HEK293T (cell line): ENCODE measurements at regions not wholly inside any gene's neighbourhood (a gene's known extent, or its start where the extent isn't known, plus 50 kb on each side); places are given as distances from the start of the nearest gene placed in this dataset.

Experiments used
- CTCF ChIA-PET: fragments of 350-600 bp; formaldehyde crosslinking; extraction: SDS; loops from one replicate; lab custom pipeline; 2021; ENCODE audit warnings: antibody characterized with exemption, inconsistent platforms; lab: Yijun Ruan, JAX
- POLR2A ChIA-PET: fragments of 350-600 bp; formaldehyde crosslinking; extraction: SDS; loops from one replicate; lab custom pipeline; 2020; ENCODE audit warnings: antibody characterized with exemption, inconsistent platforms; lab: Yijun Ruan, JAX
- DNase-seq: peaks from one replicate; pipeline ENCODE4 v3.0.0; 2012; ENCODE audit warnings: mixed read lengths; ENCODE audit errors: extremely low spot score
- ARNT ChIP-seq: fragments of 450-650 bp; IDR thresholded peaks from 2 replicates; pipeline ENCODE4 v1.6.1; 2017; ENCODE audit warnings: mild to moderate bottlenecking
- BHLHE40 ChIP-seq: fragments of 450-650 bp; IDR thresholded peaks from 2 replicates; pipeline ENCODE4 v1.6.1; 2016; ENCODE audit warnings: mild to moderate bottlenecking, moderate library complexity, borderline replicate concordance
- CTBP1 ChIP-seq: fragments of 450-650 bp; IDR thresholded peaks from 2 replicates; pipeline ENCODE4 v1.6.1; 2016; ENCODE audit warnings: borderline replicate concordance
- ELF4 ChIP-seq: fragments of 450-650 bp; IDR thresholded peaks from 2 replicates; pipeline ENCODE4 v1.6.1; 2017; ENCODE audit warnings: antibody characterized with exemption
- FOXA1 ChIP-seq: fragments of 450-650 bp; IDR thresholded peaks from 2 replicates; pipeline ENCODE4 v1.6.1; 2016; ENCODE audit warnings: mild to moderate bottlenecking
- FOXK2 ChIP-seq: fragments of 450-650 bp; IDR thresholded peaks from 2 replicates; pipeline ENCODE4 v1.6.1; 2016; ENCODE audit warnings: mild to moderate bottlenecking
- FOXM1 ChIP-seq: fragments of 450-650 bp; IDR thresholded peaks from 2 replicates; pipeline ENCODE4 v1.6.1; 2017; ENCODE audit warnings: mild to moderate bottlenecking, borderline replicate concordance
- HDGF ChIP-seq: fragments of 450-650 bp; IDR thresholded peaks from 2 replicates; pipeline ENCODE4 v1.6.1; 2017; ENCODE audit warnings: antibody characterized with exemption, borderline replicate concordance
- L3MBTL2 ChIP-seq: fragments of 450-650 bp; conservative IDR thresholded peaks from 2 replicates; pipeline ENCODE4 v1.6.1; 2016; ENCODE audit warnings: mild to moderate bottlenecking
- LEF1 ChIP-seq: fragments of 450-650 bp; IDR thresholded peaks from 2 replicates; pipeline ENCODE4 v1.6.1; 2017; ENCODE audit warnings: mild to moderate bottlenecking, borderline replicate concordance
- NFRKB ChIP-seq: fragments of 450-650 bp; IDR thresholded peaks from 2 replicates; pipeline ENCODE4 v1.6.1; 2016; ENCODE audit warnings: mild to moderate bottlenecking, moderate library complexity
- SP1 ChIP-seq: fragments of 450-650 bp; IDR thresholded peaks from 2 replicates; pipeline ENCODE4 v1.6.1; 2017
- SUZ12 ChIP-seq: fragments of 450-650 bp; IDR thresholded peaks from 2 replicates; pipeline ENCODE4 v1.6.1; 2016; ENCODE audit warnings: mild to moderate bottlenecking
- TARDBP ChIP-seq: fragments of 450-650 bp; IDR thresholded peaks from 2 replicates; pipeline ENCODE4 v1.6.1; 2016
- ZNF384 ChIP-seq: fragments of 450-650 bp; IDR thresholded peaks from 2 replicates; pipeline ENCODE4 v1.6.1; 2016
- TF ChIP-seq, protein P1 (sequence below): fragments of 450-650 bp; IDR thresholded peaks from 2 replicates; pipeline ENCODE4 v1.6.1; 2016

DNA sequence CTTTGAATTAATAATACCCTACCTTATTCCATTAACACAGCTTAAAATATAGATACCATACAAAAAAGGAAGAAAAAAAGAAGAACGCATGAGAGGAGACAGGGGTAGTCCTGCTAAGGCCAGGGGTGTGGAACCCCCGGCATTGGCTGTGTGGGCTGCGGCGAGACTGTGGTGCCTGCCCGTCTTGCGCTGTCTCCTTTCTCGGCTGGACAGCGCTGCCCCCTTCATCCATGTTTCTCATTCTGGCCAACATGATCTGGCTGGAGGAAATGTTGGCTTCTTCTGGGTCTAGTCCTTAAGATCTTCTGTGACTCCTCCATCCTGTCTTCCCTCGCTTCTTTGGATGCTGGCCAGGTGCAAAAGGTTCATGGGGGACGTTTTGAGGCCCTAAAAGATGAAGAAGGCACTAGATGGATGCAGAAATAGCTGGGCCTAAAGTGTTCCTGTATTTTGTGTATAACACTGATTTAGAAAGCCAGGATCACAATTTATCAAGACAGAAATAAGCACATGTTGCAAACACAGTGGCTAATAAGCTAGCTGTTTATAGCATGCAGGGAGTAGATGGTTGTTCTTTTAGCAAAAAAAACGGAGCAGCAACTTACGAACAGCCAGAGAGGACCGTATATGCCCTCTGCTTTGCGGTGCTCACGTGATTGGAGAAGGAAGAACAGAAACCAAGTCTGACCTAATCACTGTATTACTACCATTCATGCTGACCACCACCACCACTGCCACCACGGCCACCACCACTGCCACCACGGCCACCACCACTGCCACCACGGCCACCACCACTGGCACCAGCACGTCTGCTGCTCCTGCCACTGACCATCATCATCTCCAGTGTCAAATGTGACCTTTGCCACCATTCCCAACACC, 71.7 kb upstream of the ASB18 start:
- ChIA-PET CTCF (no interaction called here), POLR2A (no interaction called here)
- DNase-seq = no peak
- TF ChIP-seq SP1 (no peak), CTBP1 (no peak), TARDBP (no peak), ELF4 (no peak), FOXK2 (no peak), LEF1 (no peak), SUZ12 (no peak), FOXM1 (no peak), ARNT (no peak), NFRKB (no peak), FOXA1 (no peak)
- TF ChIP-seq, protein P1, sequence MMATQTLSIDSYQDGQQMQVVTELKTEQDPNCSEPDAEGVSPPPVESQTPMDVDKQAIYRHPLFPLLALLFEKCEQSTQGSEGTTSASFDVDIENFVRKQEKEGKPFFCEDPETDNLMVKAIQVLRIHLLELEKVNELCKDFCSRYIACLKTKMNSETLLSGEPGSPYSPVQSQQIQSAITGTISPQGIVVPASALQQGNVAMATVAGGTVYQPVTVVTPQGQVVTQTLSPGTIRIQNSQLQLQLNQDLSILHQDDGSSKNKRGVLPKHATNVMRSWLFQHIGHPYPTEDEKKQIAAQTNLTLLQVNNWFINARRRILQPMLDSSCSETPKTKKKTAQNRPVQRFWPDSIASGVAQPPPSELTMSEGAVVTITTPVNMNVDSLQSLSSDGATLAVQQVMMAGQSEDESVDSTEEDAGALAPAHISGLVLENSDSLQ = no peak

DNA sequence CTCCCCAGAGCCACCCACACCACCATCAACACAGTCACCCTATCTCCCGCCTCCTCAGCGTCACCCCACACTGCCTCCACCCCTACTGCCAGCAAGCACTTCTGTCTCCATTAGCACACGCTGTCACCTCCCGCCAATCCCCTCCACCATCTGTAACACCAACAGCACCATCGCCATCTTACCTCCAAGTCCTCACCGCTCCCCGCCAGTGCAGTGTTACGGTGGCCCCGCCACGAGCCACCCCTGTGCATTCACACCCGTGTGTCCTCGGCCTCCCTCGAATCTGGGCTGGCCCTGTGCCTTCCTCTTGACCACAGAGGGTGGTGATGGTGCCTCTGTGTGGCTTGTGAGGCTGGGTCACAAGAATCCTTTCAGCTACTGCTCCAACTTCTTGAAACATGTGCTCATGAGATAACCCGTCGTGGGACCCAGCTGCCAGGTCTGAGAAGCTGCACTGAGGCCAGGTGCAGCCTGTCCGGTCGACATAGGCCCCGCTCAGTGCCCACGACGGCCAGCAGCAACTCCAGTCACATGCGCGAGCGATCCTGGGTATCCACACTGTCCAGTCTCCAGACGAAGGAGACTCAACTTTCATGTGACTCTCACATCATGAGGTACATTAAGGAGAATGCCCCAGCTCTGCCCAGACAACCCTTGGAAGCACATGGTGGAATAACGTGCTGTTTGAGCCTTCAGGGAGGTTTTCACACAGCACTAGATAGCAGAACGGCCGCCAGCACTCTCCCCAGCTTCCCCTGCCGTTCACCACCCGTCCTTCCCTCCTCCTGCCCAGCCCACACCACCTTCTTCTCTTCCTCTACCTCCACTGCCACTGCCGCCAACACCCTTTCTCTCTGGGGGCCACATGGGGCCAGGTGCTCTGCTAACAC, 72.6 kb upstream of the ASB18 start:
- POLR2A ChIA-PET = no interaction called here
- DNase-seq = no peak
- TF ChIP-seq TARDBP (no peak), SP1 (no peak), ARNT (no peak), CTBP1 (no peak), FOXA1 (no peak), L3MBTL2 (no peak), FOXM1 (no peak), ELF4 (no peak), SUZ12 (no peak), NFRKB (no peak), FOXK2 (no peak), LEF1 (no peak), HDGF (no peak), ZNF384 (no peak), BHLHE40 (no peak)
- TF ChIP-seq, protein P1 = no peak
- CTCF ChIA-PET = no interaction called here

DNA sequence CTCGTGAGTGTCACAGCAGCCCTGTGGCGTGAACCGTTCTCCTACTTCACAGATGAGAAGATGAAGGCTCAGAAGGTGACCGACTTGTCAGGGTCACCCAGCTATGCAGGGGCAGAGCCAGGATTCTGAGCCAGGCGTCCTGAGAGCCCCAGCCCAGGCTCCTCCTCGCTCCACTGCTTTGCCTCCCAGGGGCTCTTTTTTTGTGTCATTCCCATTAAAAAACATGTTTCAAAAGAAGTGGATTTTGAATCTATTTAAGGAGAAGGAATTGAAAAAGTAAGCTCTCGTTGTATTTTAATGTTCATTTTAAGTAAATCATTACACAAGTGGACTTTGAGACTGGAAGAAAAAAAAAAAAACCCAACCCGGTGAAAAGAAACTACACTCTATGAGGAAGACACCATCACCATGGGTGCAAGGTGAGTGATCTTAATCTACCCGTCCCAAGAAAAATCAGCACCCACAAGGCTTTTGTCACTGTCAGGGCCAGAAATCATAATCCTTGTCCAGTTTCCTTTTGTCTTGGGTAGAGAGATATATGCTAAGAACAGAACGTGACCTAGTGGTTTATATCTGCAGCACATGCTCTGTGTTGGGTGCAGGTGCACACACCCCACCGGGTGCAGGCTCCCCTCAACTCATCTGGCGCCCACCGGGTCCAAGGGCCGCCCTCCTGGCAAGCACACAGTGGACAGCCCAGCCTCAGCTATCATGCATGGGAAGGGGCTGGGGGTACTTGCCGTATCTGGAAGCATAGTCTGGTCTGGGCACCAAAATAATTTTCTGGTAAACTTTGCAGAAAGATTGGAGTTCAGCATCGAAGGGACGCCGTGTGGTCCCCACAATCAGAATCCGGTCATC, 73.5 kb upstream of the ASB18 start:
- ChIA-PET CTCF (no interaction called here), POLR2A (no interaction called here)

DNA sequence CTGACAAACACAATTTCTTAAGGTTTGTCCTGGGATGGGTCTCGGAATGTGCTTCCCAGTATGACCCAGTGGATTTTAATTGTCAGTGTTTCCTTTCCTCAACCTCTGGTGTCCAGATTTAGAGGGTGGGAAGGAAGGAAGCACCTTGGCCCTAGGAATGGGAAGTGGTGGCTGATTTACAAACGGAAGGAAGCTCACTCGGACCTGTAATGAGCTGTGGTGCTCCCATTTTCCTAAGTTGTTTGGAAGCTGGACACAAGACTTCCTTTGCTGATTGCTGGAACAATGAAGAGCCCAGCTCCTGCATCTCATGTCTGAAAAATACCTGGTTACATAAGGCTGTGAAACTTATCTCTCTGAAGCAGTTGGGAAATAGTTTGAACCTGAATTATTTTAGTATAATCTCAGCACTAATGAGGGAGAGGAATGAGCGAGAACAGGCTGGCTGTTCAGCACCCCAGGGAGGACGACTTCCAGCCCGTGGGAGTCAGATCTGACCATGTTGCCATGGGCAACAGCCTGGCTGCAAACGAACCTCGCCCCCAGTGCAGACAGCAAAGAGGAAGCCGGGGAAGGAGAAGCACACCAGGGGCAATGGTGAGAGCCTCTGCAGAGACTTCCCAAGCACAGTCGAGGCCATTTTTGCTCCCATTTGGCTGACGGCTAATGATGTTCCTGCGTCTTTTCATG, 74.4 kb upstream of the ASB18 start:
- DNase-seq = no peak
- ChIA-PET POLR2A (no interaction called here), CTCF (no interaction called here)
- TF ChIP-seq SUZ12 (no peak), TARDBP (no peak), SP1 (no peak), HDGF (no peak), FOXM1 (no peak), CTBP1 (no peak), FOXK2 (no peak), FOXA1 (no peak), L3MBTL2 (no peak)
- TF ChIP-seq, protein P1 = no peak

More for the DNA sequence above, 73.5 kb upstream of the ASB18 start:
- DNase-seq = no peak
- TF ChIP-seq CTBP1 (no peak), SP1 (no peak), FOXK2 (no peak), HDGF (no peak), ZNF384 (no peak), TARDBP (no peak), SUZ12 (no peak), LEF1 (no peak), FOXA1 (no peak), L3MBTL2 (no peak), ARNT (no peak), BHLHE40 (no peak), NFRKB (no peak)

DNA sequence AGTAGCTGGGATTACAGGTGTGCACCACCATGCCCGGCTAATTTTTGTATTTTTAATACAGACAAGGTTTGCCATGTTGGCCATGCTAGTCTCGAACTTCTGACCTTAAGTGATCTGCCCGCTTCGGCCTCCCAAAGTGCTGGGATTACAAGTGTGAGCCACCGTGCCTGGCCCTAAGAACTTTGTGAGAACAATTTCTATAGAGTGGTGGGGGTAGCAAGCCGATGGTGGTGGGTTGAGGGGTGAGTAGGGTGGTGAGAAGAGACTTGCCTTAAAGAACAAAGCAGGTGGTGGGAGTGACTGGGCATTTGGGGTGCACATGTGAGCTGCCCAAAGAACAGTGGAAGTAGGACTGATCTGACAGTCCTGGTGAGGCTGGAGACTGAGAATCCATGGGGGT, 76.0 kb upstream of the ASB18 start:
- no peak for DNase-seq
- ChIA-PET POLR2A (no interaction called here), CTCF (no interaction called here)
- no peak for TF ChIP-seq NFRKB
- no peak for TF ChIP-seq FOXK2
- no peak for TF ChIP-seq HDGF
- TF ChIP-seq FOXM1 = no peak
- no peak for TF ChIP-seq ARNT
- TF ChIP-seq, protein P1 = no peak
- TF ChIP-seq BHLHE40 = no peak
- TF ChIP-seq CTBP1 = no peak
- TF ChIP-seq TARDBP = no peak
- no peak for TF ChIP-seq LEF1
- TF ChIP-seq ZNF384 = no peak
- TF ChIP-seq L3MBTL2 = no peak
- no peak for TF ChIP-seq SUZ12
- TF ChIP-seq FOXA1 = no peak
- TF ChIP-seq SP1 = no peak
- TF ChIP-seq ELF4 = no peak
